Ovary (tissue), 7 donors: ENCODE measurements at regions not wholly inside any gene's neighbourhood (a gene's known extent, or its start where the extent isn't known, plus 50 kb on each side); places are given as distances from the start of the nearest gene placed in this dataset.

ENCODE experiments used
- DNase-seq, 5 donors: peaks; one replicate each; pipeline ENCODE4 v3.0.0-alpha.2; 2019 to 2020
- H3K27ac ChIP-seq, 2 donors: fragments of 200-600 bp; one replicate each; pipeline versions ENCODE4 v1.5.1 to v1.8.0; 2019 to 2022
- H3K27me3 ChIP-seq: fragments of 200-600 bp; one replicate; pipeline ENCODE4 v1.8.0; 2022
- H3K36me3 ChIP-seq: fragments of 200-600 bp; sonication (generic); one replicate; pipeline ENCODE4 v1.5.1; 2019
- H3K4me1 ChIP-seq: one replicate; pipeline ENCODE4 v1.8.1; 2013; ENCODE audit warnings: mild to moderate bottlenecking, moderate library complexity; ENCODE audit not compliant: insufficient read depth
- H3K4me3 ChIP-seq: fragments of 200-600 bp; sonication (generic); one replicate; pipeline ENCODE4 v1.5.1; 2017
- H3K9me3 ChIP-seq, 2 donors: fragments of 200-600 bp in 1 of 2; sonication (generic) in 1 of 2; one replicate each; pipeline versions ENCODE4 v1.5.1 to v1.8.1; 2013 to 2019; ENCODE audit warnings: mild to moderate bottlenecking in 1 of 2, moderate library complexity in 1 of 2
- CTCF ChIP-seq, 3 donors: fragments of 450-650 bp in 2 of 3; fragments of 200-600 bp in 1 of 3; IDR thresholded peaks; one replicate each; pipeline versions ENCODE4 v1.5.1 to v1.8.0; 2016 to 2022; ENCODE audit warnings: antibody characterized with exemption in 3 of 3, mild to moderate bottlenecking in 1 of 3
- EP300 ChIP-seq: sonication (generic); formaldehyde crosslinking; IDR thresholded peaks from one replicate; pipeline ENCODE4 v1.6.1; 2017; ENCODE audit warnings: antibody characterized with exemption
- POLR2A ChIP-seq: fragments of 450-650 bp; IDR thresholded peaks from one replicate; pipeline ENCODE4 v1.6.1; 2017; ENCODE audit warnings: antibody characterized with exemption, mild to moderate bottlenecking, moderate library complexity
- WGBS, 3 donors: extraction: QIAGEN DNeasy Blood & Tissue Kit in 1 of 3; methylation state at CpG; one replicate each; pipeline versions ENCODE4 v1.1.5 to v1.1.7; 2013 to 2017; 5-methylcytosine and 5-hydroxymethylcytosine counted together
- intact Hi-C, 4 donors: fragments of 100-400 bp; cut with DNase I; formaldehyde crosslinking; loops; one replicate each; pipeline versions ENCODE4 v1.11.0 to v1.15.1; 2022 to 2023
- donor health status: DM: no; HTN: no; CAD: no; lungs with moderate emphysema.
- donor health status: DM: no; HTN: no; CAD: no.
- donor health status: Bipolar disorder and iron deficiency.
- donor health status: DM: no; HTN: no; CAD: no.
- donor health status: DM: yes; HTN: yes; CAD: no.

- Histone ChIP-seq H3K36me3 (no peaks in the 10 kb centered on the region), H3K4me1 (no peaks in the 10 kb centered on the region), H3K27me3 (no peaks in the 10 kb centered on the region), H3K27ac (no peak overlapping the region), H3K4me3 (no peak overlapping the region), H3K9me3 (no peaks in the 10 kb centered on the region)
- intact Hi-C loops = no loop called here
- DNase-seq = no peak
- WGBS, 3 donors = 91 to 96% (median 93%) methylated on average over 2 of the region's 2 CpGs
- TF ChIP-seq POLR2A (no peak), EP300 (no peak), CTCF (IDR thresholded peaks at IDR 0.05) (no peak)
Observed at GRCh38 chr11:30811226-30811755, 225.1 kb upstream of the MPPED2 start.

GRCh38 chr11:30810116-30810515 lies 224.0 kb upstream of the MPPED2 start:
- no peaks in the 10 kb centered on the region for H3K9me3 ChIP-seq
- H3K27me3 ChIP-seq = no peaks in the 10 kb centered on the region
- 95 to 98% (median 96%) methylated on average over 2 of the region's 2 CpGs for WGBS, 3 donors
- no peaks in the 10 kb centered on the region for H3K36me3 ChIP-seq
- intact Hi-C loops = no loop called here
- TF ChIP-seq CTCF (IDR thresholded peaks at IDR 0.05) (no peak), EP300 (no peak), POLR2A (no peak)
- no peak overlapping the region for H3K27ac ChIP-seq
- H3K4me1 ChIP-seq = no peaks in the 10 kb centered on the region
- no peak overlapping the region for H3K4me3 ChIP-seq
- DNase-seq = no peak

- Histone ChIP-seq H3K27me3 (no peaks in the 10 kb centered on the region), H3K4me3 (no peak overlapping the region), H3K27ac (no peak overlapping the region), H3K9me3 (no peaks in the 10 kb centered on the region), H3K4me1 (no peaks in the 10 kb centered on the region), H3K36me3 (no peaks in the 10 kb centered on the region)
- WGBS, 3 donors = 23 to 27% (median 23%) methylated on average over 4 of the region's 4 CpGs
- intact Hi-C loops = no loop called here
- TF ChIP-seq CTCF (IDR thresholded peaks at IDR 0.05) (no peak), POLR2A (no peak), EP300 (no peak)
- no peak for DNase-seq
Observed at GRCh38 chr11:30801357-30801756, 215.2 kb upstream of the MPPED2 start.

GRCh38 chr11:30800904-30801303 lies 214.8 kb upstream of the MPPED2 start:
- H3K4me3 ChIP-seq = no peak overlapping the region
- TF ChIP-seq EP300 (no peak), POLR2A (no peak), CTCF (IDR thresholded peaks at IDR 0.05) (no peak)
- intact Hi-C loops = no loop called here
- no peak overlapping the region for H3K27ac ChIP-seq
- no peaks in the 10 kb centered on the region for H3K27me3 ChIP-seq
- no peaks in the 10 kb centered on the region for H3K9me3 ChIP-seq
- no peaks in the 10 kb centered on the region for H3K36me3 ChIP-seq
- no peaks in the 10 kb centered on the region for H3K4me1 ChIP-seq
- DNase-seq = no peak
